Activated CD4-positive, alpha-beta T cell treated with anti-CD3 and anti-CD28 coated beads, Interleukin-2, amount 50 U/mL, for 24 hours (primary cell): ENCODE measurements at regions not wholly inside any gene's neighbourhood (a gene's known extent, or its start where the extent isn't known, plus 50 kb on each side); places are given as distances from the start of the nearest gene placed in this dataset.
"Not testable (repeated sequence)": the region's sequence is repeated elsewhere in the genome, so short reads cannot be mapped to it uniquely, and the experiment has no call there.

Source experiments
- DNase-seq, 2 donors: peaks; one replicate each; pipeline ENCODE4 v3.0.0-alpha.2; 2020; ENCODE audit warnings: low read depth in 1 of 2, low spot score in 1 of 2

- no peak for DNase-seq
Observed at GRCh38 chr6:170198298-170198697, 92.6 kb downstream of the DLL1 start.

GRCh38 chr6:170193326-170193821 is 97.5 kb downstream of the DLL1 start:
- no peak for DNase-seq

DNA sequence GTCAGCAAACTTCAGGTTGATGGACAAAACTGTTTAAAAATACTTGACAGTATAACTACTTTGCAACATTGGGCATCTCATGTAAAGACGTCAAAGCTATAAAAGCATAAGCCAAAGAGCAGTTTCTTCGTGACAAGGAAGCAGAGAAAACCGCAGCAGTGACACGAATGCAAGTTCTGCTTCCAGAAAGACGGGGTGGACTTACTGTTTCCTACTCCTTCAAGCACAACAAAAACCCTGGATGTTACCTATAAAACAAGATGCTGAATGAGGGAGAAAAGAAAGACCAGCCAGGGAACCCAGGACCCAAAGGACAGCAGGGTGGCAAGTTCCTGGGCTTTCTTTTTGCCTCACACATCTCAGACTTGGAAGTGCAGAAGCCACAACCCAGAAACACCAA is 98.0 kb downstream of the DLL1 start:
- DNase-seq = no peak

- DNase-seq = not testable (repeated sequence)
Observed at GRCh38 chr6:170192101-170192500, 98.8 kb downstream of the DLL1 start.

- no peak for DNase-seq
Observed at GRCh38 chr6:170190046-170190445, 100.8 kb downstream of the DLL1 start.

DNA sequence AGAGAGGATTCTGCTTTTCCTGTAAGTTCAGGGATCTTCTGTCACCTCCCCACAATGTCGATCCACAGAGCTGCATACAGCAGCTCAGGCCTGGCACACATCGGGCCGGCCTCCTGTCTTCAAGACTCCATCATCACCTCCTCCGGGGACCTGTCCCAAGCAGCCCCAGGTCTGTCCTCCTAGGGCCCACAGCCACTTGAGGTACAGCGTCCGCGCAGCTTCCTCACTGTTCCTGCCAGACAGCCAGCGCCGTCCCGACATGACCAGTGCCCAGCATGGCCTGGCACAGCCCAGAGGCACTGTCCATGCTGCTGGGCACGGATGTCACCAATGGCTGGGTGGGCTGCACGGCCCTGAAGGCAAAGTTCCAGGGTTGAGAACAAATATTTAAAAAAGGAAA is 101.6 kb downstream of the DLL1 start:
- DNase-seq = no peak

GRCh38 chr6:170188571-170189001 is 102.3 kb downstream of the DLL1 start:
- DNase-seq = no peak

GRCh38 chr6:170187669-170188566 is 103.0 kb downstream of the DLL1 start:
- no peak for DNase-seq

DNA sequence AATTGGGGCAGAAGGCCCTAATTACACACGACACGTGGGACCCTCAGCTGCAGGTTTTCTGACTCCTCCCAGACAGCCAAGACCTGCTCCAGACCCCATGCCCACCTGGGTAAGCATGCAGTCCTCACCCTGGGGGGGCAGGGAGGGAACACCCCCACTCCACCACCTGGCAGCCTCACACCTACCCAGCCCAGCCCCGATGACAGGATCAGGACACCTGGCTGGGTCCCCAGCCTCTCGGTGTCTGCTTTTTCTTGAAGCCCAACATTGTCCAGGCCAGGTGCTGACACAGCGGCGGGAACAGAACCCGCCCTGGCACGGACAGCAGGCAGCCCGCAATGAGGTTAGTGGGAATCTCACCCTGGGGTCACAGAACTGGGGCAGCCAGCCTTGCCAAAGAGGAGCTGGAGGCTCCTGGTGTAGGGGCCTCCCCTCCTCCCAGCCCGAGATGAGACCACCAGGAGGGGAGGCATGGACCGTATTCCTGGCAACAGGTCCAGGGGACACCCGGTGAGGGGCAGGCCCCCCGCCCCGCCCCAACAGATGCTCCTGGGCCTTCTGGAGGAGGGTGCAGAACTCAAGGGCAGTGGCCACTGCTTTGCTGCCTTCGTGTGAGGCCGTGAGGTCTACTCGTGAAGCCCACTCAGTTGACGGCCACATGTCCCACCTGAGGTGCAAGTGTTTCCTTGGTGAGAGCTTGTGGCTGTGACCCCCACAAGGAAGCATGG is 103.8 kb downstream of the DLL1 start:
- DNase-seq = no peak

- no peak for DNase-seq
Observed at GRCh38 chr6:170186006-170186935, 104.6 kb downstream of the DLL1 start.

GRCh38 chr6:170185175-170185978 is 105.5 kb downstream of the DLL1 start:
- DNase-seq = no peak

DNA sequence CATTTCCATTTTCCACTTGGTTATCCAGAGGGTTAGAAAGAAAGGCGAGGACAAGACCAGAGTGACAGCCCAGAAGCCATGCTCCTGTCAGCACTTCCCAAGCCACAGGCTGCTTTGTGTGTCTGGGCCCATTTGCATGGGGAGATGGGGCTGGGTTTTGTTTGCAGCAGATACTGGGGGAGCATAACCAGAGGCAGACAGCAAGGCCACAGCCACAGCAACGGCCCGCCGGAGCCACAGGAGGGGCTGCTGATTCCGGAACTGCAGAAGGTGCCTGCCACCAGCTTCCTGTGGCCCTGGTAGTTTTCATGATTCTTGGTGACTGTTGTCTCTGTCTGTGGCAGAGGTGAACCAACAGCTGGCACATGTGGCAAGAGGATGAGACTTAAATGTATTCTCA is 106.6 kb downstream of the DLL1 start:
- DNase-seq = no peak

- DNase-seq = no peak
Observed at GRCh38 chr6:170183521-170183920, 107.4 kb downstream of the DLL1 start.

- no peak for DNase-seq
Observed at GRCh38 chr6:170182781-170183120, 108.1 kb downstream of the DLL1 start.

GRCh38 chr6:170182093-170182780 is 108.6 kb downstream of the DLL1 start:
- no peak for DNase-seq

GRCh38 chr6:170181338-170181690 is 109.6 kb downstream of the DLL1 start:
- no peak for DNase-seq

GRCh38 chr6:170180671-170181337 is 110.1 kb downstream of the DLL1 start:
- no peak for DNase-seq

GRCh38 chr6:170179616-170180324 is 111.1 kb downstream of the DLL1 start:
- DNase-seq = no peak
